Central memory CD8-positive, alpha-beta T cell (primary cell): ENCODE measurements at regions not wholly inside any gene's neighbourhood (a gene's known extent, or its start where the extent isn't known, plus 50 kb on each side); places are given as distances from the start of the nearest gene placed in this dataset.

Experiments used
- ATAC-seq: fragments of 150-1000 bp; cut with Tn5 transposase; replicated peaks from 2 replicates; pipeline ENCODE4 v1.10.0; 2022; ENCODE audit warnings: mild to moderate bottlenecking, moderate FRiP score, moderate number of reproducible peaks; ENCODE audit not compliant: poor library complexity, severe bottlenecking; ENCODE audit errors: extremely low read depth
- DNase-seq, 2 donors: peaks; one replicate each; pipeline ENCODE4 v3.0.0; 2021; ENCODE audit warnings: low spot score in 2 of 2
- H3K27ac Mint-ChIP-seq: one replicate; pipeline ENCODE4 v1.8.0; 2022; ENCODE audit warnings: low read depth, mild to moderate bottlenecking, moderate library complexity, mixed read lengths
- H3K27me3 Mint-ChIP-seq: one replicate; pipeline ENCODE4 v1.8.0; 2022; ENCODE audit warnings: mixed read lengths
- H3K36me3 Mint-ChIP-seq: one replicate; pipeline ENCODE4 v1.8.0; 2022; ENCODE audit warnings: mild to moderate bottlenecking, moderate library complexity, mixed read lengths; ENCODE audit not compliant: insufficient read depth
- H3K4me1 Mint-ChIP-seq: one replicate; pipeline ENCODE4 v1.8.0; 2022; ENCODE audit warnings: mixed read lengths
- H3K4me3 Mint-ChIP-seq: one replicate; pipeline ENCODE4 v1.8.0; 2022; ENCODE audit warnings: mild to moderate bottlenecking, moderate library complexity, mixed read lengths
- H3K9me3 Mint-ChIP-seq: one replicate; pipeline ENCODE4 v1.8.0; 2022; ENCODE audit warnings: mixed read lengths

DNA sequence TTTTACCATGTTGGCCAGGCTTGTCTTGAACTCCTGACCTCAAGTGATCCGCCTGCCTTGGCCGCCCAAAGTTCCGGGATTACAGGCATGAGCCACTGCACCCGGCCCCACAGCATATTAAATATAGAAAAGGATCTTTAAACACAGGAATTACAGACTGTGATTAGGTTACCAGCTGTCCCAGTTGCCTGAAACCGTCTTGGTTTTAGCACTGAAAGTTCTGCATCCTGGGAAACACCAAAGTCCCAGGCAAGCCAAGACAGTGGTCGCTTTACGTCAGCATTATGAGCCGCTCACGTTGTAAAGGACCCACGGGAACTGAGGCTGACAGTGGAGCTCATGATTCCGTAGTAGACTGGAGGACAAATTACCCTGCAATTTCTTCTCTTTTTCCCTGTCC lies 69.0 kb upstream of the FAM180A start:
- peaks cover 8% of the 10 kb centered on the region for H3K27me3 Mint-ChIP-seq
- H3K9me3 Mint-ChIP-seq: no peaks in the 10 kb centered on the region
- H3K4me3 Mint-ChIP-seq: no peak overlapping the region
- no peaks in the 10 kb centered on the region for H3K4me1 Mint-ChIP-seq
- no peak for DNase-seq
- no peak for ATAC-seq
- no peaks in the 10 kb centered on the region for H3K36me3 Mint-ChIP-seq
- no peak overlapping the region for H3K27ac Mint-ChIP-seq

- H3K27me3 Mint-ChIP-seq: peaks cover 8% of the 10 kb centered on the region
- no peaks in the 10 kb centered on the region for H3K9me3 Mint-ChIP-seq
- H3K36me3 Mint-ChIP-seq: no peaks in the 10 kb centered on the region
- no peak overlapping the region for H3K27ac Mint-ChIP-seq
- no peak overlapping the region for H3K4me3 Mint-ChIP-seq
- DNase-seq (no peak), ATAC-seq (no peak)
- H3K4me1 Mint-ChIP-seq: no peaks in the 10 kb centered on the region
Measured at GRCh38 chr7:135815033-135815432, 66.4 kb upstream of the FAM180A start.

DNA sequence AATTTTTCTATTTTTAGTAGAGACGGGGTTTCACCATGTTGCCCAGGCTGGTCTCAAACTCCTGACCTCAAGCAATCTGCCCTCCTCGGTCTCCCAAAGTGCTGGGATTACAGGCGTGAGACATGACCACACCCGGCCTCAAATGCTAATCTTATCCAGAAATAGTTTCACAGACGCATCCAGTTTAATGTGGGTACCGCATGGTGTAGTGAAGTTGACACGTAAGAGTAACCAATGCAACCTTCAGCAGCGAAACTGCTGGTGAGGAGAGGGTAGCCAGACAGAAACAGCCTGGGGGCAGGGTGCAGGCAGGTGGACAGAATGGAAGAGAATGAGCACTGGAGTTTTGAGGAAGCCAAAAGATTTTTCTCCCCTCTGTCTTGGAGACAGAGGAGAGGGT lies 63.5 kb upstream of the FAM180A start:
- DNase-seq (no peak), ATAC-seq (no peak)
- no peak overlapping the region for H3K4me3 Mint-ChIP-seq
- no peaks in the 10 kb centered on the region for H3K36me3 Mint-ChIP-seq
- peaks cover 8% of the 10 kb centered on the region for H3K27me3 Mint-ChIP-seq
- H3K27ac Mint-ChIP-seq: no peak overlapping the region
- peaks cover 6% of the 10 kb centered on the region for H3K4me1 Mint-ChIP-seq
- no peaks in the 10 kb centered on the region for H3K9me3 Mint-ChIP-seq

- Mint-ChIP-seq H3K4me1 (peaks cover 6% of the 10 kb centered on the region), H3K27me3 (peaks cover 8% of the 10 kb centered on the region), H3K4me3 (no peak overlapping the region), H3K27ac (no peak overlapping the region), H3K36me3 (no peaks in the 10 kb centered on the region), H3K9me3 (no peaks in the 10 kb centered on the region)
- ATAC-seq: no peak
- DNase-seq: no peak
Measured at GRCh38 chr7:135811506-135811905, 62.9 kb upstream of the FAM180A start.

- ATAC-seq (no peak), DNase-seq (no peak)
- H3K9me3 Mint-ChIP-seq: no peaks in the 10 kb centered on the region
- no peaks in the 10 kb centered on the region for H3K36me3 Mint-ChIP-seq
- peaks cover 4% of the 10 kb centered on the region for H3K27me3 Mint-ChIP-seq
- H3K27ac Mint-ChIP-seq: no peak overlapping the region
- no peak overlapping the region for H3K4me3 Mint-ChIP-seq
- peaks cover 6% of the 10 kb centered on the region for H3K4me1 Mint-ChIP-seq
Measured at GRCh38 chr7:135808206-135808605, 59.6 kb upstream of the FAM180A start.

- no peak overlapping the region for H3K27ac Mint-ChIP-seq
- H3K9me3 Mint-ChIP-seq: no peaks in the 10 kb centered on the region
- H3K27me3 Mint-ChIP-seq: peaks cover 16% of the 10 kb centered on the region
- H3K36me3 Mint-ChIP-seq: no peaks in the 10 kb centered on the region
- DNase-seq: no peak
- no peak overlapping the region for H3K4me3 Mint-ChIP-seq
- H3K4me1 Mint-ChIP-seq: peaks cover 9% of the 10 kb centered on the region
- ATAC-seq: no peak
Measured at GRCh38 chr7:135803143-135803542, 54.5 kb upstream of the FAM180A start.

DNA sequence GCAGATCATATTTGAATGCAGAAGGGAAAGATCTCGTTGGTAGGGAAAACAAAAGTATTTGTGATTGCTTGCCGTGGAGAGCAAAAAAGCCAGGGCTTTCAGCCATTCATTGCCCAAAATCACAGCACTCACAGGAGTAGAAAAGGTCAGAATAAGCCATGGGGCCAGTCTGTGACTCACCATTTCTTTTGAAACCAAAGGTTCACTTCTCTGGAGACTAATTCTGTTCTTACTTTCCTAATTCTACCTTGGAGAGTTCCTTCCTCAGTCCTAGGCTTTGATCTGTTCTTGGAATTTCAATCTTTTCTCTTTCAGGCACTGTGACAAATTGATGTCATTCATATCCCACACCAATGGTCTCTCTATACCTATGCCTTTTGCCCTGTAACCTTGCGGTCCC lies 54.1 kb upstream of the FAM180A start:
- Mint-ChIP-seq H3K9me3 (no peaks in the 10 kb centered on the region), H3K27me3 (peaks cover 16% of the 10 kb centered on the region), H3K4me1 (peaks cover 9% of the 10 kb centered on the region), H3K36me3 (no peaks in the 10 kb centered on the region), H3K27ac (no peak overlapping the region), H3K4me3 (no peak overlapping the region)
- DNase-seq: no peak
- ATAC-seq: no peak

GRCh38 chr7:135801877-135802276 lies 53.3 kb upstream of the FAM180A start:
- DNase-seq (no peak), ATAC-seq (no peak)
- H3K27me3 Mint-ChIP-seq: peaks cover 16% of the 10 kb centered on the region
- H3K27ac Mint-ChIP-seq: no peak overlapping the region
- H3K36me3 Mint-ChIP-seq: no peaks in the 10 kb centered on the region
- H3K9me3 Mint-ChIP-seq: no peaks in the 10 kb centered on the region
- peaks cover 9% of the 10 kb centered on the region for H3K4me1 Mint-ChIP-seq
- H3K4me3 Mint-ChIP-seq: no peak overlapping the region

GRCh38 chr7:135801045-135801693 lies 52.6 kb upstream of the FAM180A start:
- Mint-ChIP-seq H3K4me1 (peaks cover 9% of the 10 kb centered on the region), H3K36me3 (no peaks in the 10 kb centered on the region), H3K9me3 (no peaks in the 10 kb centered on the region), H3K27me3 (peaks cover 16% of the 10 kb centered on the region), H3K4me3 (no peak overlapping the region), H3K27ac (no peak overlapping the region)
- DNase-seq (peak in 1 of 2 donors; percentile 18), ATAC-seq (peak; percentile 56)

DNA sequence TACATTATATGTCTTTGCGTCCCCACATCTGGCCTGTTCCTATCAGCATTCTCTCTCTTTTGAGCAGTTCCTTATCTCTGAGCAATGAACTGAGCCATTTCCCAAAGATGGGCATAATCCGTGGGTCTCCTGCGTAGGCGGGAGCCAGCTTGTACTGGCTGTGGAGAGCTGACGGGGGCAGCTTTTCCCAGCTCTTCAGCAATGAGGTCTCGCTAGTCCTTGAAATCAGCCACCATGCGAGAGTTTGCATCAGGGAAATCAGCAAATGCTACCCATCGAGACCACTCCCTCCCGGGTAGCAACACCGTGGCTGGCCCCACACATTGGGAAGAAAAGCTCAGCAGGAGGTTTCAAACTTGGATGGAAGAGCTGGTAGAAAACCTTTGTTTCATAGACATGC lies 51.9 kb upstream of the FAM180A start:
- Mint-ChIP-seq H3K4me1 (peaks cover 9% of the 10 kb centered on the region), H3K27me3 (peaks cover 16% of the 10 kb centered on the region), H3K9me3 (no peaks in the 10 kb centered on the region), H3K27ac (no peak overlapping the region), H3K36me3 (no peaks in the 10 kb centered on the region), H3K4me3 (no peak overlapping the region)
- ATAC-seq (no peak), DNase-seq (no peak)

- ATAC-seq: no peak
- H3K27ac Mint-ChIP-seq: no peak overlapping the region
- no peak for DNase-seq
- H3K4me3 Mint-ChIP-seq: no peak overlapping the region
- H3K4me1 Mint-ChIP-seq: peaks cover 9% of the 10 kb centered on the region
- H3K36me3 Mint-ChIP-seq: no peaks in the 10 kb centered on the region
- no peaks in the 10 kb centered on the region for H3K9me3 Mint-ChIP-seq
- H3K27me3 Mint-ChIP-seq: peaks cover 16% of the 10 kb centered on the region
Measured at GRCh38 chr7:135799881-135800280, 51.3 kb upstream of the FAM180A start.
